ENCODE measurements at regions not wholly inside any gene's neighbourhood (a gene's known extent, or its start where the extent isn't known, plus 50 kb on each side); places are given as distances from the start of the nearest gene placed in this dataset.

GRCh38 chr2:239484571-239485355 is 83.9 kb upstream of the HDAC4 start (continued):
- no peak for TF ChIP-seq MLLT1 (IDR thresholded peaks at IDR 0.05)
- TF ChIP-seq REST (IDR thresholded peaks at IDR 0.05; ENCODE audit: low read depth, low read length), result no peak
- TF ChIP-seq NFYA (IDR thresholded peaks at IDR 0.05; ENCODE audit: borderline replicate concordance, low read depth, low read length), result no peak

GRCh38 chr2:239482778-239483712 is 82.2 kb upstream of the HDAC4 start:
- CTCF ChIA-PET, result no interaction called here
- ATAC-seq, result no peak
- Histone ChIP-seq H3K27me3 (replicated peaks in 1 of 2; ENCODE audit: control insufficient read depth in 2 of 2, insufficient read depth in 2 of 2, low read length in 1 of 2) (no peaks in the 10 kb centered on the region; a peak in 4 of 4 replicates), H3K4me3 (no peak overlapping the region), H3K9me3 (replicated peaks; ENCODE audit: control insufficient read depth, insufficient read depth, low read length) (no peaks in the 10 kb centered on the region), H3K4me2 (ENCODE audit: control insufficient read depth, insufficient read depth) (no peak overlapping the region), H3K9ac (ENCODE audit: control insufficient read depth, insufficient read depth, low read length) (no peak overlapping the region), H4K20me1 (ENCODE audit: control insufficient read depth, insufficient read depth) (no peaks in the 10 kb centered on the region), H3K4me1 (ENCODE audit: control insufficient read depth, insufficient read depth, low read length) (no peaks in the 10 kb centered on the region), H3K79me2 (ENCODE audit: control insufficient read depth, insufficient read depth, low read length) (no peaks in the 10 kb centered on the region), H2AFZ (ENCODE audit: control insufficient read depth, low read depth, low read length) (no peak overlapping the region), H3K27ac (ENCODE audit: control insufficient read depth, insufficient read depth) (no peak overlapping the region), H3K36me3 (ENCODE audit: control insufficient read depth in 2 of 2, insufficient read depth in 2 of 2, low read length in 1 of 2) (no peaks in the 10 kb centered on the region)
- RAD21 ChIA-PET (ENCODE audit: unreplicated experiment), result no interaction called here
- SMC1A ChIA-PET (ENCODE audit: uncharacterized antibody, unreplicated experiment), result no interaction called here
- in situ Hi-C loops (cut with MboI) (no loop called here), intact Hi-C loops (cut with micrococcal nuclease; ENCODE audit: unreplicated experiment) (no loop called here)
- 51% methylated on average over 38 of the region's 38 CpGs for WGBS (ENCODE audit: insufficient coverage, insufficient replicate concordance, low lambda C conversion rate, missing lambda C conversion rate)
- FAIRE-seq, result no peak
- BruUV-seq (replicated peaks), result no TSS peak
- POLR2A ChIA-PET, result no interaction called here
- no peak for DNase-seq (ENCODE audit: low read depth, low spot score)
- TF ChIP-seq ZNF622 (IDR thresholded peaks at IDR 0.05) (no peak), NFXL1 (IDR thresholded peaks at IDR 0.05; ENCODE audit: borderline replicate concordance) (no peak), SUZ12 (IDR thresholded peaks at IDR 0.05; ENCODE audit: unreplicated experiment) (no peak), RAD51 (IDR thresholded peaks at IDR 0.05) (no peak), ZNF384 (IDR thresholded peaks at IDR 0.05; ENCODE audit: borderline replicate concordance, low read depth, low read length) (no peak), TAF1 (IDR thresholded peaks at IDR 0.05; ENCODE audit: borderline replicate concordance, low read depth, low read length) (no peak), MTA3 (IDR thresholded peaks at IDR 0.05; ENCODE audit: borderline replicate concordance, low read length) (no peak), EZH2 (IDR thresholded peaks at IDR 0.05; ENCODE audit: borderline replicate concordance, control insufficient read depth, low read depth, low read length) (no peak), HDGF (IDR thresholded peaks at IDR 0.05) (no peak), PAX5 (IDR thresholded peaks at IDR 0.05; ENCODE audit: borderline replicate concordance, low read depth, low read length) (no peak), MAX (IDR thresholded peaks at IDR 0.05; ENCODE audit: low read depth, low read length) (no peak), RAD21 (IDR thresholded peaks at IDR 0.05; ENCODE audit: insufficient read depth, low read depth, low read length) (no peak), STAT3 (IDR thresholded peaks at IDR 0.05; ENCODE audit: low read depth, low read length) (no peak)

Data from GM12878 (cell line).